B cell (primary cell): ENCODE measurements at regions not wholly inside any gene's neighbourhood (a gene's known extent, or its start where the extent isn't known, plus 50 kb on each side); places are given as distances from the start of the nearest gene placed in this dataset.

Source experiments
- CTCF ChIP-seq: fragments of 200-600 bp; IDR thresholded peaks from one replicate; pipeline ENCODE4 v1.8.0; 2022; ENCODE audit warnings: antibody characterized with exemption, mild to moderate bottlenecking
- EZH2 ChIP-seq: IDR thresholded peaks from 2 replicates; pipeline ENCODE4 v1.6.1; 2012; ENCODE audit warnings: borderline replicate concordance, low read depth, mild to moderate bottlenecking, moderate library complexity, low read length; ENCODE audit not compliant: insufficient read depth, poor library complexity, severe bottlenecking

- TF ChIP-seq CTCF (no peak), EZH2 (no peak)
Observed at GRCh38 chr5:52626312-52626711, 161.4 kb upstream of the ITGA1 start.
